Natural killer cell (primary cell): ENCODE measurements at regions not wholly inside any gene's neighbourhood (a gene's known extent, or its start where the extent isn't known, plus 50 kb on each side); places are given as distances from the start of the nearest gene placed in this dataset.

Experiments
- ATAC-seq, 3 donors: fragments of 150-1000 bp in 2 of 3; fragments of 200-7000 bp in 1 of 3; cut with Tn5 transposase; 1 replicate in 1 of 3; 2 replicates in 2 of 3; pipeline ENCODE4 v1.10.0; 2021; ENCODE audit warnings: mild to moderate bottlenecking in 2 of 3, moderate library complexity in 2 of 3
- DNase-seq, 2 donors: peaks; one replicate each; pipeline versions ENCODE4 v3.0.0 to v3.0.0-alpha.2; 2013 to 2021; ENCODE audit warnings: mixed read lengths in 1 of 2
- H3K27ac ChIP-seq: one replicate; pipeline ENCODE4 v1.5.1; 2013; ENCODE audit warnings: mild to moderate bottlenecking, low read length
- H3K27me3 ChIP-seq: one replicate; pipeline ENCODE4 v1.6.1; 2013; ENCODE audit warnings: low read length; ENCODE audit not compliant: control insufficient read depth, insufficient read depth
- H3K36me3 ChIP-seq: one replicate; pipeline ENCODE4 v1.6.1; 2013; ENCODE audit warnings: low read length; ENCODE audit not compliant: control insufficient read depth, insufficient read depth
- H3K4me1 ChIP-seq: one replicate; pipeline ENCODE4 v1.6.1; 2013; ENCODE audit warnings: low read length; ENCODE audit not compliant: control insufficient read depth, insufficient read depth
- H3K4me3 ChIP-seq: one replicate; pipeline ENCODE4 v1.5.1; 2013; ENCODE audit warnings: low read length
- H3K9me3 ChIP-seq: one replicate; pipeline ENCODE4 v1.6.1; 2013; ENCODE audit warnings: low read length; ENCODE audit not compliant: control insufficient read depth, insufficient read depth
- H3K27ac Mint-ChIP-seq, 2 donors: one replicate each; pipeline ENCODE4 v1.8.0; 2022; ENCODE audit warnings: mild to moderate bottlenecking in 2 of 2, mixed read lengths in 2 of 2, moderate library complexity in 1 of 2
- H3K27me3 Mint-ChIP-seq, 2 donors: one replicate each; pipeline ENCODE4 v1.8.0; 2022; ENCODE audit warnings: low read depth in 2 of 2, mixed read lengths in 2 of 2
- H3K36me3 Mint-ChIP-seq: one replicate; pipeline ENCODE4 v1.8.0; 2022; ENCODE audit warnings: mixed read lengths
- H3K4me1 Mint-ChIP-seq, 2 donors: one replicate each; pipeline ENCODE4 v1.8.0; 2022; ENCODE audit warnings: mixed read lengths in 2 of 2
- H3K4me3 Mint-ChIP-seq: one replicate; pipeline ENCODE4 v1.8.0; 2022; ENCODE audit warnings: mild to moderate bottlenecking, moderate library complexity, mixed read lengths
- H3K9me3 Mint-ChIP-seq, 2 donors: one replicate each; pipeline ENCODE4 v1.8.0; 2022; ENCODE audit warnings: mixed read lengths in 2 of 2
- CTCF ChIP-seq: fragments of 200-600 bp; IDR thresholded peaks from one replicate; pipeline ENCODE4 v1.8.0; 2022; ENCODE audit warnings: antibody characterized with exemption
- WGBS: methylation state at CpG from one replicate; pipeline ENCODE4 v1.1.7; 2013; ENCODE audit warnings: missing lambda C conversion rate; ENCODE audit not compliant: insufficient coverage; 5-methylcytosine and 5-hydroxymethylcytosine counted together
- intact Hi-C: fragments of 100-400 bp; cut with micrococcal nuclease; formaldehyde crosslinking; loops from one replicate; pipeline ENCODE4 v1.14.2; 2022

- Mint-ChIP-seq H3K4me1 (no peaks in the 10 kb centered on the region), H3K9me3 (peaks cover 6 to 14% of the 10 kb centered on the region in 2 donors), H3K27ac (no peak overlapping the region), H3K4me3 (no peak overlapping the region), H3K36me3 (no peaks in the 10 kb centered on the region), H3K27me3 (no peaks in the 10 kb centered on the region)
- Histone ChIP-seq H3K4me1 (no peaks in the 10 kb centered on the region), H3K27me3 (no peaks in the 10 kb centered on the region), H3K9me3 (no peaks in the 10 kb centered on the region), H3K36me3 (no peaks in the 10 kb centered on the region), H3K27ac (no peak overlapping the region), H3K4me3 (no peak overlapping the region)
- ATAC-seq (no peak), DNase-seq (no peak)
- 90% methylated on average over 5 of the region's 5 CpGs for whole genome bisulfite sequencing
- TF ChIP-seq CTCF, result no peak
- intact Hi-C loops, result no loop called here
Observed at GRCh38 chr6:145367149-145367548, 368.2 kb downstream of the EPM2A start.

DNA sequence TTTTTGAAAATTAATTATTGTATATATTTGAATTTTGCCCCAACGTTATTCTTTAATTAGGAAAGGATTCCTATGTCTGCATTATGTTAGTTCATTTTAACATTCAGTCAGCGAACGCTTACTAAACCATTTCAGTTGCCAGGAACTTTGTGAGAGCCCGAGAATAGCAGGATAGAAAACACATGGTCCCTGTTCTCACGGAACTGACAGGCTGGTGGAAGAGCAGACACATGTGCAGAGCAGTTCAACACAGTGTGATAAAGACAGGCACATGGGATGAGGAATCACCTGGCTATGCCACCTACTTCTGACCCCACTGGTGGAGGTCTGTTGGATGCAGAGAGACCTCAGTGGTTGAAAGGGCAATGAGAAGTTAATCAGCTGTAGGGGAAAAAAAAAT, 367.2 kb downstream of the EPM2A start:
- no peak overlapping the region for H3K4me3 ChIP-seq
- intact Hi-C loops, result no loop called here

GRCh38 chr6:145370559-145370958, 364.8 kb downstream of the EPM2A start:
- Mint-ChIP-seq H3K4me3 (no peak overlapping the region), H3K36me3 (no peaks in the 10 kb centered on the region), H3K4me1 (no peaks in the 10 kb centered on the region), H3K27me3 (no peaks in the 10 kb centered on the region), H3K9me3 (peaks cover 6 to 10% of the 10 kb centered on the region in 2 donors), H3K27ac (no peak overlapping the region)
- H3K27me3 ChIP-seq, result no peaks in the 10 kb centered on the region
- DNase-seq (no peak), ATAC-seq (no peak)
- H3K27ac ChIP-seq, result no peak overlapping the region
- intact Hi-C loops, result no loop called here
- H3K36me3 ChIP-seq, result no peaks in the 10 kb centered on the region
- no peak overlapping the region for H3K4me3 ChIP-seq
- no peaks in the 10 kb centered on the region for H3K4me1 ChIP-seq
- H3K9me3 ChIP-seq, result no peaks in the 10 kb centered on the region
- TF ChIP-seq CTCF, result no peak

More for the DNA sequence above, 367.2 kb downstream of the EPM2A start:
- no peak for TF ChIP-seq CTCF
- DNase-seq, result no peak
- Histone ChIP-seq H3K27me3 (no peaks in the 10 kb centered on the region), H3K27ac (no peak overlapping the region), H3K4me1 (no peaks in the 10 kb centered on the region), H3K36me3 (no peaks in the 10 kb centered on the region), H3K9me3 (no peaks in the 10 kb centered on the region)
- ATAC-seq, result no peak
- 83% methylated on average over 5 of the region's 5 CpGs for WGBS
- Mint-ChIP-seq H3K27me3 (no peaks in the 10 kb centered on the region), H3K4me3 (no peak overlapping the region), H3K9me3 (peaks cover 6 to 14% of the 10 kb centered on the region in 2 donors), H3K36me3 (no peaks in the 10 kb centered on the region), H3K4me1 (no peaks in the 10 kb centered on the region), H3K27ac (no peak overlapping the region)

DNA sequence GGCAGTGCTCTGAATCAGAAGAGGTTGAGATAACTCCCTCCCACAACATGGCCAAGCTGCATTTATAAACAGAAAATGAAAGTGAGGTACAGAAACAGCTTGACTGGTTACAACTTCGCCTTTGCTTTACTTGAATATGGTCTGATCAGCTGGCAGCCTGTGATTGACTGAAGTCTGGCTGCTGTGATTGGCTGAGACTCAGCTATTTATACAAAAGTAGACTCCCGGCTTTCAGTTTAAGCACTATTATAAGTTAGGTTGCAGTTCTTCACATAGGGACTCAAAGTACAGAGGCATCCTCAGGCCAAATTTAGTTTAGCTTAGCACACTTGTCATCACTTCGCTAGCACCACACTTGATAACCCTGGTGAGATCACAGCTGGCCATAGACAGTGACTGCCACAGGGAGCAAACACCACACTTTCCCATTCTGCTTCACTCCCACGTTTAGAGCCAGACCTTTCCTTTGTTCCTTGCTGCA, 362.6 kb downstream of the EPM2A start:
- Mint-ChIP-seq H3K4me3 (no peak overlapping the region), H3K36me3 (no peaks in the 10 kb centered on the region), H3K27me3 (no peaks in the 10 kb centered on the region), H3K4me1 (no peaks in the 10 kb centered on the region), H3K9me3 (peaks cover 10 to 13% of the 10 kb centered on the region in 2 donors), H3K27ac (no peak overlapping the region)
- H3K27me3 ChIP-seq, result no peaks in the 10 kb centered on the region
- DNase-seq (peak in 1 of 2 donors; percentile 50), ATAC-seq (peak in 1 of 3 donors; percentile 37)
- no peaks in the 10 kb centered on the region for H3K4me1 ChIP-seq
- peak overlapping the region; percentile 13 for H3K27ac ChIP-seq
- intact Hi-C loops, result no loop called here
- no peaks in the 10 kb centered on the region for H3K36me3 ChIP-seq
- peaks cover 3% of the 10 kb centered on the region for H3K9me3 ChIP-seq
- 63% methylated on average over 4 of the region's 4 CpGs for WGBS
- no peak overlapping the region for H3K4me3 ChIP-seq
- no peak for TF ChIP-seq CTCF
